Neuronal stem cell (in vitro differentiated cells): ENCODE measurements at regions not wholly inside any gene's neighbourhood (a gene's known extent, or its start where the extent isn't known, plus 50 kb on each side); places are given as distances from the start of the nearest gene placed in this dataset.

ENCODE experiments used
- DNase-seq: peaks from one replicate; pipeline ENCODE4 v3.0.0-alpha.2; 2013; ENCODE audit warnings: low spot score
- H2AFZ ChIP-seq: one replicate; pipeline ENCODE4 v1.6.1; 2013; ENCODE audit warnings: mild to moderate bottlenecking, low read length, inconsistent platforms
- H2AK5ac ChIP-seq: 2 replicates; pipeline ENCODE4 v1.6.1; 2013; ENCODE audit warnings: low read depth, mild to moderate bottlenecking, inconsistent platforms, low read length, moderate library complexity, mixed read lengths
- H2BK120ac ChIP-seq: 2 replicates; pipeline ENCODE4 v1.6.1; 2013; ENCODE audit warnings: low read depth, mild to moderate bottlenecking, inconsistent platforms, low read length, moderate library complexity, mixed read lengths
- H2BK12ac ChIP-seq: one replicate; pipeline ENCODE4 v1.6.1; 2013; ENCODE audit warnings: low read length, inconsistent platforms
- H2BK15ac ChIP-seq: 2 replicates; pipeline ENCODE4 v1.6.1; 2013; ENCODE audit warnings: mild to moderate bottlenecking, low read length, inconsistent platforms, mixed read lengths
- H2BK5ac ChIP-seq: one replicate; pipeline ENCODE4 v1.6.1; 2013; ENCODE audit warnings: inconsistent platforms, mild to moderate bottlenecking, low read length, moderate library complexity
- H3K14ac ChIP-seq: one replicate; pipeline ENCODE4 v1.6.1; 2013; ENCODE audit warnings: low read length, inconsistent platforms
- H3K18ac ChIP-seq: 2 replicates; pipeline ENCODE4 v1.6.1; 2013; ENCODE audit warnings: low read length, inconsistent platforms
- H3K23ac ChIP-seq: 2 replicates; pipeline ENCODE4 v1.6.1; 2013; ENCODE audit warnings: low read depth, mild to moderate bottlenecking, mixed read lengths, low read length, inconsistent platforms; ENCODE audit not compliant: poor library complexity
- H3K27ac ChIP-seq: replicated peaks from 3 replicates; pipeline ENCODE4 v1.5.1; 2013; ENCODE audit warnings: low read length, inconsistent platforms
- H3K27me3 ChIP-seq, 3 experiments: 2 replicates each; pipeline ENCODE4 v1.6.1; 2013; ENCODE audit warnings: low read length in 3 of 3, mild to moderate bottlenecking in 2 of 3, inconsistent platforms in 1 of 3, low read depth in 1 of 3, mixed read lengths in 1 of 3, moderate library complexity in 1 of 3; ENCODE audit not compliant: control insufficient read depth in 3 of 3, insufficient read depth in 3 of 3
- H3K36me3 ChIP-seq, 2 donors: replicated peaks in 1 of 2; 2 replicates each; pipeline ENCODE4 v1.6.1; 2013; ENCODE audit warnings: low read length in 2 of 2; ENCODE audit not compliant: control insufficient read depth in 2 of 2, insufficient read depth in 2 of 2
- H3K4ac ChIP-seq: 2 replicates; pipeline ENCODE4 v1.6.1; 2013; ENCODE audit warnings: inconsistent platforms, mild to moderate bottlenecking, low read length, moderate library complexity
- H3K4me1 ChIP-seq, 2 donors: 1 replicate in 1 of 2; 2 replicates in 1 of 2; pipeline ENCODE4 v1.6.1; 2013; ENCODE audit warnings: low read length in 2 of 2, low read depth in 1 of 2; ENCODE audit not compliant: control insufficient read depth in 2 of 2, insufficient read depth in 1 of 2
- H3K4me2 ChIP-seq: one replicate; pipeline ENCODE4 v1.6.1; 2013; ENCODE audit warnings: mild to moderate bottlenecking, low read length, inconsistent platforms; ENCODE audit not compliant: insufficient read depth, poor library complexity, severe bottlenecking
- H3K4me3 ChIP-seq, 2 donors: 2 replicates each; pipeline ENCODE4 v1.5.1; 2013; ENCODE audit warnings: low read length in 2 of 2, mild to moderate bottlenecking in 2 of 2, inconsistent platforms in 1 of 2, moderate library complexity in 1 of 2
- H3K79me1 ChIP-seq: one replicate; pipeline ENCODE4 v1.6.1; 2013; ENCODE audit warnings: low read depth, mild to moderate bottlenecking, inconsistent platforms, low read length, moderate library complexity
- H3K9ac ChIP-seq: one replicate; pipeline ENCODE4 v1.6.1; 2013; ENCODE audit warnings: mild to moderate bottlenecking, low read depth, low read length, inconsistent platforms; ENCODE audit not compliant: poor library complexity
- H3K9me3 ChIP-seq, 2 donors: replicated peaks in 1 of 2; 2 replicates each; pipeline versions ENCODE3 to v1.6.1; 2013; ENCODE audit warnings: low read length in 2 of 2, mild to moderate bottlenecking in 2 of 2, inconsistent platforms in 1 of 2, low read depth in 1 of 2, mixed read lengths in 1 of 2, moderate library complexity in 1 of 2; ENCODE audit not compliant: control insufficient read depth in 2 of 2, insufficient read depth in 1 of 2
- H4K8ac ChIP-seq: one replicate; pipeline ENCODE4 v1.6.1; 2013; ENCODE audit warnings: low read depth, mild to moderate bottlenecking, inconsistent platforms, low read length, moderate library complexity
- H4K91ac ChIP-seq: one replicate; pipeline ENCODE4 v1.6.1; 2013; ENCODE audit warnings: low read length, low read depth, mild to moderate bottlenecking, inconsistent platforms; ENCODE audit not compliant: poor library complexity
- WGBS, 2 donors: extraction: QIAGEN DNeasy Blood & Tissue Kit; methylation state at CpG; one replicate each; pipeline ENCODE4 v1.1.7; 2013; ENCODE audit warnings: missing lambda C conversion rate in 2 of 2, mixed read lengths in 1 of 2; ENCODE audit not compliant: insufficient read length in 2 of 2, insufficient replicate concordance in 1 of 2; ENCODE audit errors: extremely low coverage in 2 of 2; 5-methylcytosine and 5-hydroxymethylcytosine counted together

DNA sequence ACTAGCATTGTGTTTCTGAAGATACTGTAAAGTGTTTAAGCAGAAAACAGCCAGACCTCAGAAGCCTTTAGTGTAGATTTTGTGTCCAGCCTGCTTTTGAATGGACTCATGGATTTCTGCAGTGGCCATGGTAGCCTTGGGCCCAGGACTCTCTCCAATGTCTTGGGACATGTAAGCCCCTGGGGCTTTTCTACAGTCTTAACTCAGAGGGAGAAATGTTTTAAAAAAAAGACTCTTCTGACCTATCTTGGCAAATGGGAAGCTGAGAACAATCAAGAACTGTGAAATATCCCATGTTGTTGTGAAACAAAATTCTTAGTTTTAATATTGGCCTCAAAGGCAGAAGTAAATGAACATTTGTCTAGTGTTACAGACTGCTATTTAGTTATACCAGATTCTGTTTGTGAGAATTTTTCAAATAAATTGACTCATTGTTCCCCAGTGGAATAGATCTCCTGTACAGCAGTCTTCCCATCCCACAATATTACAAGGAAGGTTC lies 112.5 kb upstream of the DMAC1 start:
- Histone ChIP-seq H3K4me1 (no peaks in the 10 kb centered on the region), H3K18ac (no peak overlapping the region), H3K27ac (no peak overlapping the region), H2AFZ (no peak overlapping the region), H3K4me2 (no peak overlapping the region), H3K4me3 (no peak overlapping the region), H2BK15ac (no peak overlapping the region), H3K14ac (no peak overlapping the region), H2BK5ac (no peak overlapping the region), H3K4ac (no peak overlapping the region), H2AK5ac (no peak overlapping the region), H3K9me3 (no peaks in the 10 kb centered on the region), H4K91ac (no peak overlapping the region), H4K8ac (no peak overlapping the region), H3K79me1 (no peaks in the 10 kb centered on the region), H3K23ac (no peak overlapping the region), H3K36me3 (no peaks in the 10 kb centered on the region), H2BK12ac (no peak overlapping the region), H3K27me3 (no peaks in the 10 kb centered on the region), H3K9ac (no peak overlapping the region), H2BK120ac (no peak overlapping the region)
- DNase-seq = no peak

DNA sequence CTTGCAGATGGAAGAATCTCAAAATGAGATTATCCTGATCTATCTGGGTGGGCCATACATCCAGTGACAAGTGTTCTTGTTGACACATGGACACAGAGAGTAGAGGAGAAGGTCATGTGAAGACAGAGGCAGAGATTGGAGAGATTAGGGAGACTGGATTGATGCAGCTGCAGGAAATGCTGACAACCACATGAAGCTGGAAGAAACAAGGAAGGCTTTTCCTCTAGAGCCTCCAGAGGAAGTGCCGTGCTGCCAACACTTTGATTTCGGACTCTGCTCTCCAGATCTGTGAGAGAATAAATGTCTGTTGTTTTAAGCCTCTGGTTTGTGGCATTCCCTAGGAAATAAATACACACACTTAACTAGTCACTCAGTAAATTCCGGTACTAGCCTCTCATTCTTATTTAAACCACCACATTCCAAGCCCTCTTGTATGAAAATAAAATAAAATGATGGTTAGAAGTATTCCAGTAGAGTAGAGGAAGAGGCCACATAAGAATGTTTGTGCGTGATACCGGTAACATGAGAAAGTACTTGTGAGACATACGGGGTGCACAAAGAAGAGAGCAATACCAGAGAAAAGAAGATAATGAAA lies 110.9 kb upstream of the DMAC1 start:
- Histone ChIP-seq H3K4me2 (no peak overlapping the region), H3K18ac (no peak overlapping the region), H4K91ac (no peak overlapping the region), H2BK12ac (no peak overlapping the region), H2AK5ac (no peak overlapping the region), H3K9me3 (no peaks in the 10 kb centered on the region), H4K8ac (no peak overlapping the region), H2BK5ac (no peak overlapping the region), H3K27me3 (no peaks in the 10 kb centered on the region), H2BK15ac (no peak overlapping the region), H2BK120ac (no peak overlapping the region), H2AFZ (no peak overlapping the region), H3K9ac (no peak overlapping the region), H3K36me3 (no peaks in the 10 kb centered on the region), H3K4ac (no peak overlapping the region), H3K23ac (no peak overlapping the region), H3K79me1 (no peaks in the 10 kb centered on the region), H3K27ac (no peak overlapping the region), H3K4me3 (no peak overlapping the region), H3K4me1 (no peaks in the 10 kb centered on the region), H3K14ac (no peak overlapping the region)
- DNase-seq = no peak
- no CpG with 5 or more reads among the region's 6 CpGs for WGBS, 2 donors

DNA sequence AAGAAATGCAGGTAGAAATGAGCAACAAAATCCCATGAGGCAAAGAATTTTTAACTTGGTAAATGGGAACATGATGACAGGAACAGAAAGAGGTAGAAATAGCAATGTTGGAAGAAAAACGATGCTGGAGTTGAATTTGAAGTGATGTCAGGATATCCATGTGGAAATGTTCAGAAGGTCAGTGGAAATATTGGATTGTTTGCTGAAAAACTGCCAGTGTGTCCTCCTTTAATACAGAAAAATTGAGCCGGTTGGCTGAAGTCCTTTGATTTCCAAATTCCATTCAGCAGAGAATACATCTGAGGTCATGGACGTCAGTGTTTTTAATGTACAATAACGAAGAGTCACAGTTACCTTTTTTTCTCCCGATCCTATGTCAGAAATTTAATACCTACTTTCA lies 110.0 kb upstream of the DMAC1 start:
- Histone ChIP-seq H4K91ac (no peak overlapping the region), H3K4me1 (no peaks in the 10 kb centered on the region), H3K79me1 (no peaks in the 10 kb centered on the region), H3K4me2 (no peak overlapping the region), H3K23ac (no peak overlapping the region), H2BK15ac (no peak overlapping the region), H3K4ac (no peak overlapping the region), H2BK12ac (no peak overlapping the region), H4K8ac (no peak overlapping the region), H3K27me3 (no peaks in the 10 kb centered on the region), H2BK120ac (no peak overlapping the region), H3K14ac (no peak overlapping the region), H2BK5ac (no peak overlapping the region), H3K9me3 (no peaks in the 10 kb centered on the region), H2AK5ac (no peak overlapping the region), H3K18ac (no peak overlapping the region), H3K9ac (no peak overlapping the region), H3K36me3 (no peaks in the 10 kb centered on the region), H2AFZ (no peak overlapping the region), H3K4me3 (no peak overlapping the region), H3K27ac (no peak overlapping the region)
- WGBS, 2 donors = no CpG with 5 or more reads among the region's 5 CpGs
- DNase-seq = no peak

DNA sequence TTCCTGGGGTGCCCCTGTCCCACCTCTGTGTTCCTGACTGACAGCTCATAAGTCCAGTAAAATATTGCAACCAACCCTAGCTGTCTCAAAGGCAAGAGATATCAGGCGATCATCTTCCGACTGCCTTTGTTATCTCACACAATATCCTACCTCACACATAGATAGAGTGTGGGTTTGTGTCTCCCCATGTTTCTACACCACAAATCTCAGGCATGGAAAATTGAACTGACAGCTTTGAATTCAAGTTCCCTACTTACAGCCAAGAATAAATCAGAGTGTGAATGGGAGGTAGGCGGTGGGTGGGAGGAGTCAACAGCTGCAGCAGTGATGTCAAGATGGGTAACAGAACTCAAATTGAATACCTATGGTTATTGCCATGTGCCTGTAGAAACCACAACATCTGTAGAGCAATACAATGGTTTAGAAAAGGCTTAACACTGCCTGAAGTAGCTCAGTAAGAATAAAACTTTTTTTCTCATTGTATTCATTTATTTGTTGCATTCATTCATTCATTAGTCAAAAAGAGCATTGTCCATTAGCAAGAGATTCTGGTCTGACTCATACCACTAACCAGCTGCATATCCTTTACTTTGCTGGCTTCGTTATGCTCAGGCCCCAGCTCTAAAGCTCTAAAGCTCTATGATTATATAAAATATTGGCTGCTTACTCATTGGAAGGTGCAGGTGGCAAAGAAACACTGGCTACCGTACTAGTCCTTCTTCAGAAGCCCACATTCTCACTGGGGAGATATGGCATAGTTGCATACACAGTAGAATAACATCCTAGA lies 108.2 kb upstream of the DMAC1 start:
- no peak overlapping the region for H2AK5ac ChIP-seq
- no peak overlapping the region for H3K14ac ChIP-seq
- no peaks in the 10 kb centered on the region for H3K27me3 ChIP-seq

More for the DNA sequence above, 108.2 kb upstream of the DMAC1 start:
- no peak overlapping the region for H2AFZ ChIP-seq
- no peak overlapping the region for H2BK5ac ChIP-seq
- no peak for DNase-seq
- no peak overlapping the region for H2BK120ac ChIP-seq
- H3K79me1 ChIP-seq = no peaks in the 10 kb centered on the region
- H3K27ac ChIP-seq = no peak overlapping the region
- H2BK12ac ChIP-seq = no peak overlapping the region
- no peak overlapping the region for H3K4ac ChIP-seq
- H3K4me2 ChIP-seq = no peak overlapping the region
- no peaks in the 10 kb centered on the region for H3K9me3 ChIP-seq
- no peaks in the 10 kb centered on the region for H3K4me1 ChIP-seq
- H3K9ac ChIP-seq = no peak overlapping the region
- no peak overlapping the region for H2BK15ac ChIP-seq
- no peak overlapping the region for H4K91ac ChIP-seq
- no peaks in the 10 kb centered on the region for H3K36me3 ChIP-seq
- H3K23ac ChIP-seq = no peak overlapping the region
- H4K8ac ChIP-seq = no peak overlapping the region
- H3K4me3 ChIP-seq = no peak overlapping the region
- no peak overlapping the region for H3K18ac ChIP-seq
- no CpG with 5 or more reads among the region's 5 CpGs for WGBS, 2 donors
